ENCODE measurements at regions not wholly inside any gene's neighbourhood (a gene's known extent, or its start where the extent isn't known, plus 50 kb on each side); places are given as distances from the start of the nearest gene placed in this dataset.

DNA sequence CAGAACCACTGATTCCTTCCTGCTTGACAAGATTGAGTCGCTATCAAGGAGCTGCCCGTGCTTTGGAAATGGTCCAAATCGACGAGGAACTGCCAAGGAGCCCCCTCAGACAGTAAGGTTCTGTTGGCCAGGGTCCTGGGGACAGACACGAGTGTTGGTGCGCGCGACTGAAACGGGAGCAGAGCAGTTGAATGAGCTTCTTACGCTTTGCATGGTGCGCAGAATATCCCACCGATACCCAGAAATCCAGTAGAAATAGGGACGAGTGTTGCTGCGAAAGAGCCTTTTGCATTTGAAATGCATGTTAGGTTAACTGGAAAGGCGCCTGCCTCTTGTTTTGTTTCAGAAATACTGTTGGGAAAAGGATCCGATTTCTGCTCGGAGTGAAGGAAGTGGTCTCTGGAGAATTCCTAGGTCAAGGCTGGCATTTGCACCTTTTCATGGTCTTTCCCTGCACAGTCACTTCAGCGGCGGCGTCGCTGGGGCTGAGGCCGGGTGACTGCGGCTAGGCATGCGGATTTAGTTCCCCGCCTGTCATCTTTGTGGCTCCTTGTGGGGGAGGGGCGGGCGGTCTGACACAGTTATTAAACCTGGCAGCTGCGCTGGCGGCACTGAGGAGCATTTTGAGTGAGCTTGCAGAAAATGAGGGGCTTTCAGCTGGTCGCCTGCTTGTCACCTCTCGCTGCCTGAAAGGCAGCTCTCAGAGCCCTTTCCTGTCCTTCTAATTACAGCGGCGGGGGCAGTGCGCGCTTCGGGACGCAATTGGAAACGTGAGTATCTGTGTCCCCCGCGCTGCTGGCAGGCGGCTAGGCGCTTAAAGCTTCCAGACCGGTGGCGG is 51.5 kb upstream of the TRIM2 start:
- no peaks in the 10 kb centered on the region for H3K36me3 Mint-ChIP-seq

DNA sequence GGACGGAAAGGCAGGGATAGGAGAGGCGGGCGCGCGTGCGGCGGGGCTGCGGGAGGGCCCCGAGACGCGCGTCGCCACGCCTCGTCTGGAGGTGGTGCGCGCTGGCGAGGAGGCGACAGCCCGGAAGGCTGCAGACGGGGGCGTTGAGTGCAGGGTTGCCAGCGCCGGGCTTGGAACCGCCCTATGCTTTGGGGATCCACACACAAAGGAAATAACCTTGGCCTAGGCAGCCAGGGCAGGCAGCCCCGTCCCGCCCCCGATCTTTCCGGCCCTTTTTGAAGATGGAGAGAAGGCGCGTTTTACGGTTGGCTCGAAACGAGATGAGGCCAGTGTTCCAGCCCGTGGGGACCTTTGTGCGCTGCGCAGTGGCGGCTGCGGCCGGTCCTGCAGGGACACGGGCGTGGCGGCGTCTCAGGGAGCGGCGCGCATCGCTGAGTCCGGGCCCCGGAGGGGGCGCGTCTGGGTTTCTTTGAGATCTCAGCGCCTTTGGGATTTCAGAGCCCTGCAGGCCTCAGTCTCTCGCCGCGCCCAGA is 50.8 kb upstream of the TRIM2 start:
- H3K36me3 ChIP-seq (ENCODE audit: control insufficient read depth, insufficient read depth, low read length) = no peaks in the 10 kb centered on the region
- peak; percentile 58 to 89 (median 65) for DNase-seq
- peak overlapping the region; percentile 77 for H3K4me3 ChIP-seq (ENCODE audit: low read depth, low read length)
- H3K4me1 ChIP-seq (ENCODE audit: control insufficient read depth, insufficient read depth, low read length, poor library complexity, severe bottlenecking) = peaks cover 22% of the 10 kb centered on the region
- H3K27me3 Mint-ChIP-seq = peaks cover 9% of the 10 kb centered on the region
- ATAC-seq (ENCODE audit: low read depth in 2 of 2) = peak; percentile 88 to 91
- peak overlapping the region; percentile 51 for H3K27ac ChIP-seq (ENCODE audit: insufficient read depth, low read length, poor library complexity, severe bottlenecking)
- H3K9me3 Mint-ChIP-seq = peaks cover 0 to 2% (median 0%) of the 10 kb centered on the region in 7 donors
- no peaks in the 10 kb centered on the region for H3K36me3 Mint-ChIP-seq
- H3K4me1 Mint-ChIP-seq = peaks cover 15 to 39% (median 24%) of the 10 kb centered on the region in 4 donors
- no peaks in the 10 kb centered on the region for H3K9me3 ChIP-seq (ENCODE audit: control insufficient read depth in 2 of 2, low read length in 2 of 2)
- H3K27ac Mint-ChIP-seq = peak overlapping the region; percentile 68 to 76 (median 72)
- H3K4me3 Mint-ChIP-seq = peak overlapping the region; percentile 92 to 95 (median 94)
- H3K27me3 ChIP-seq (ENCODE audit: control insufficient read depth, insufficient read depth, low read length) = peaks cover 2% of the 10 kb centered on the region

More for the DNA sequence above, 51.5 kb upstream of the TRIM2 start:
- peak; percentile 29 to 70 (median 44) for DNase-seq
- Mint-ChIP-seq H3K9me3 (peaks cover 0 to 3% (median 0%) of the 10 kb centered on the region in 7 donors), H3K27ac (peak overlapping the region; percentile 68 to 76 (median 72)), H3K4me3 (peak overlapping the region; percentile 92 to 95 (median 94)), H3K27me3 (peaks cover 9% of the 10 kb centered on the region), H3K4me1 (peaks cover 15 to 39% (median 23%) of the 10 kb centered on the region in 4 donors)
- peak; percentile 20 to 21 for ATAC-seq (ENCODE audit: low read depth in 2 of 2)
- Histone ChIP-seq H3K27me3 (ENCODE audit: control insufficient read depth, insufficient read depth, low read length) (peaks cover 2% of the 10 kb centered on the region), H3K4me1 (ENCODE audit: control insufficient read depth, insufficient read depth, low read length, poor library complexity, severe bottlenecking) (peaks cover 22% of the 10 kb centered on the region), H3K4me3 (ENCODE audit: low read depth, low read length) (peak overlapping the region; percentile 53), H3K36me3 (ENCODE audit: control insufficient read depth, insufficient read depth, low read length) (no peaks in the 10 kb centered on the region), H3K27ac (ENCODE audit: insufficient read depth, low read length, poor library complexity, severe bottlenecking) (peak overlapping the region; percentile 14), H3K9me3 (ENCODE audit: control insufficient read depth in 2 of 2, low read length in 2 of 2) (no peaks in the 10 kb centered on the region)

DNA sequence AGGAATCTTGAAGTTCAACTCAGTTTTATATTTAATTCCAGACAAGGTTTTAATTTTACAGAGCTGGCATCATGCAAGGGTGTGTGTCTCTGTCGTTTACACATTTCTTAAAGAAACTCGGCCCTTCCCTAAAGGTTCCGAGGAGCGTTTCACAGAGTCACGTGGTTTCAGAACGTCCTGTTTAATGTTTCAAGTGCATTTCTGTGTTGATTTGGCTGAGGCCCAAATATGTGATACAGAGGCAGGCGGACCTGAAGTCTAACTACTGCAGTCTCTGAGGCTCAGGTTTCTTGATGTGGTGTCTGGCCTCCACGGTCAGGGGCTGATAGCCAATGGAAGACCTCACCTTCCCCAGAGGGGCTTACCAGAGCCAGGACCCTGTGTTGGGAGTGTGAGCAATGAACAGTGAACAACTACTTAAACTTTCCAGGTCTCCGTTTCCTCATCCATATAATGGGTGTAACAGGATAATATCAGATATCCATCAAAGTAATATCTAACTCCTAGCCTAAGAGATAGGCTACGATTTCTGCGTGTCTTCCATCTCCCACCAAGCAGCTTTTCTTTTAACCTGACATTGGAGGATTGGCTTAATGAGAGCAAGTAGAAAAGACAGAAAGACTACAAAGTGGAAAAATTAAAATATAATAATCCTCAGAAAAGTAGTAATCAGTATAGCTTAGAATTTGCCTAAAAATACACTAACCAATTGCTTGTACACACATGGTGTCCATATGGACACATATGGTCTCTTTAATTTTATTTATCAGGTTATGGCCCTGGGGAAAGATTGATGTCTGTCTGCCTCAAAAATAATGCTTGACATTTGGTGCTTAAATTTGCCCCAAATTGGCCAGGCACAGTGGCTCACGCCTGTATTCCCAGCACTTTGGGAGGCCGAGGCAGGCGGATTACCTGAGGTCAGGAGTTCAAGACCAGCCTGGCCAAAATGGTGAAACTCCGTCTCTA is 50.0 kb upstream of the TRIM2 start:
- H3K4me3 ChIP-seq (ENCODE audit: low read depth, low read length) = peak overlapping the region; percentile 77
- peaks cover 15 to 45% (median 27%) of the 10 kb centered on the region in 4 donors for H3K4me1 Mint-ChIP-seq
- H3K27me3 ChIP-seq (ENCODE audit: control insufficient read depth, insufficient read depth, low read length) = peaks cover 2% of the 10 kb centered on the region
- H3K9me3 Mint-ChIP-seq = peaks cover 0 to 2% (median 0%) of the 10 kb centered on the region in 7 donors
- peaks cover 9% of the 10 kb centered on the region for H3K27me3 Mint-ChIP-seq
- no peak for ATAC-seq (ENCODE audit: low read depth in 2 of 2)
- no peaks in the 10 kb centered on the region for H3K9me3 ChIP-seq (ENCODE audit: control insufficient read depth in 2 of 2, low read length in 2 of 2)
- H3K36me3 ChIP-seq (ENCODE audit: control insufficient read depth, insufficient read depth, low read length) = no peaks in the 10 kb centered on the region
- H3K36me3 Mint-ChIP-seq = no peaks in the 10 kb centered on the region
- peak overlapping the region; percentile 65 to 92 (median 68) for H3K27ac Mint-ChIP-seq
- peak in 2 of 3 donors; percentile 15 to 67 for DNase-seq
- H3K4me3 Mint-ChIP-seq = peak overlapping the region; percentile 92 to 95 (median 94)
- no peak overlapping the region for H3K27ac ChIP-seq (ENCODE audit: insufficient read depth, low read length, poor library complexity, severe bottlenecking)
- H3K4me1 ChIP-seq (ENCODE audit: control insufficient read depth, insufficient read depth, low read length, poor library complexity, severe bottlenecking) = peaks cover 22% of the 10 kb centered on the region
